GM10248 (cell line): ENCODE measurements at regions not wholly inside any gene's neighbourhood (a gene's known extent, or its start where the extent isn't known, plus 50 kb on each side); places are given as distances from the start of the nearest gene placed in this dataset.

Experiments used
- CTCF ChIA-PET: fragments of 300-600 bp; sonication (Branson Sonifier 250); formaldehyde crosslinking; extraction: SDS; loops from one replicate; lab custom pipeline; 2021; ENCODE audit warnings: antibody characterized with exemption; lab: Yijun Ruan, JAX
- POLR2A ChIA-PET: fragments of 350-650 bp; sonication (Branson Sonifier 250); formaldehyde crosslinking; extraction: SDS; loops from one replicate; lab custom pipeline; 2020; ENCODE audit warnings: antibody characterized with exemption; lab: Yijun Ruan, JAX
- DNase-seq: peaks from one replicate; pipeline ENCODE4 v3.0.0; 2012; ENCODE audit errors: extremely low spot score
- TF ChIP-seq, protein P1 (sequence below): IDR thresholded peaks from 2 replicates; pipeline ENCODE4 v1.5.1; 2012; ENCODE audit warnings: mild to moderate bottlenecking, low read depth; ENCODE audit errors: extremely low read depth, missing control alignments, control extremely low read depth

- TF ChIP-seq, protein P1, sequence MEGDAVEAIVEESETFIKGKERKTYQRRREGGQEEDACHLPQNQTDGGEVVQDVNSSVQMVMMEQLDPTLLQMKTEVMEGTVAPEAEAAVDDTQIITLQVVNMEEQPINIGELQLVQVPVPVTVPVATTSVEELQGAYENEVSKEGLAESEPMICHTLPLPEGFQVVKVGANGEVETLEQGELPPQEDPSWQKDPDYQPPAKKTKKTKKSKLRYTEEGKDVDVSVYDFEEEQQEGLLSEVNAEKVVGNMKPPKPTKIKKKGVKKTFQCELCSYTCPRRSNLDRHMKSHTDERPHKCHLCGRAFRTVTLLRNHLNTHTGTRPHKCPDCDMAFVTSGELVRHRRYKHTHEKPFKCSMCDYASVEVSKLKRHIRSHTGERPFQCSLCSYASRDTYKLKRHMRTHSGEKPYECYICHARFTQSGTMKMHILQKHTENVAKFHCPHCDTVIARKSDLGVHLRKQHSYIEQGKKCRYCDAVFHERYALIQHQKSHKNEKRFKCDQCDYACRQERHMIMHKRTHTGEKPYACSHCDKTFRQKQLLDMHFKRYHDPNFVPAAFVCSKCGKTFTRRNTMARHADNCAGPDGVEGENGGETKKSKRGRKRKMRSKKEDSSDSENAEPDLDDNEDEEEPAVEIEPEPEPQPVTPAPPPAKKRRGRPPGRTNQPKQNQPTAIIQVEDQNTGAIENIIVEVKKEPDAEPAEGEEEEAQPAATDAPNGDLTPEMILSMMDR: no peak
- no peak for DNase-seq
- ChIA-PET CTCF (no interaction called here), POLR2A (no interaction called here)
These were observed 79.1 kb downstream of the ZNF365 start for GRCh38 chr10:62453274-62453673.

- ChIA-PET POLR2A (no interaction called here), CTCF (interaction anchor here (1.0 to 4.4 kb wide), 2 partner anchors 17 to 712 kb away, joined by 4 to 34 read pairs; no protein-coding TSS in a partner anchor)
- DNase-seq: no peak
- TF ChIP-seq, protein P1: no peak
These were observed 80.7 kb downstream of the ZNF365 start for GRCh38 chr10:62454687-62455397.

GRCh38 chr10:62456611-62457101, 82.5 kb downstream of the ZNF365 start:
- ChIA-PET CTCF (interaction anchor here (0.8 to 4.4 kb wide), 11 partner anchors 9 to 1264 kb away, joined by 3 to 34 read pairs (median 4); partner anchors contain the start of gene NRBF2), POLR2A (interaction anchor here (1.0 kb wide), 1 partner anchor 676 kb away, joined by 3 read pairs; the partner anchor contains the start of gene NRBF2)
- TF ChIP-seq, protein P1: no peak
- peak; percentile 69 for DNase-seq

GRCh38 chr10:62457196-62457595, 83.0 kb downstream of the ZNF365 start:
- ChIA-PET POLR2A (no interaction called here), CTCF (interaction anchor here (0.8 to 4.4 kb wide), 12 partner anchors 8 to 1263 kb away, joined by 3 to 34 read pairs (median 4); partner anchors contain the start of gene NRBF2)

GRCh38 chr10:62457598-62457997, 83.4 kb downstream of the ZNF365 start:
- POLR2A ChIA-PET: no interaction called here
- DNase-seq: no peak
- TF ChIP-seq, protein P1: no peak
- CTCF ChIA-PET: interaction anchor here (1.0 to 4.4 kb wide), 7 partner anchors 9 to 1263 kb away, joined by 3 to 34 read pairs (median 5); no protein-coding TSS in a partner anchor

More at GRCh38 chr10:62457196-62457595, 83.0 kb downstream of the ZNF365 start:
- no peak for DNase-seq
- TF ChIP-seq, protein P1: no peak

GRCh38 chr10:62459072-62459471, 84.9 kb downstream of the ZNF365 start:
- TF ChIP-seq, protein P1: no peak
- no peak for DNase-seq
- CTCF ChIA-PET: interaction anchor here (1.1 kb wide), 1 partner anchor 699 kb away, joined by 3 read pairs; no protein-coding TSS in a partner anchor
- POLR2A ChIA-PET: no interaction called here
